CD4-positive, alpha-beta T cell (primary cell): ENCODE measurements at regions not wholly inside any gene's neighbourhood (a gene's known extent, or its start where the extent isn't known, plus 50 kb on each side); places are given as distances from the start of the nearest gene placed in this dataset.

Experiments used
- ATAC-seq: fragments of 200-7000 bp; cut with Tn5 transposase; one replicate; pipeline ENCODE4 v1.10.0; 2022; ENCODE audit warnings: mild to moderate bottlenecking; ENCODE audit not compliant: poor library complexity
- CTCF ChIA-PET: fragments of 350-600 bp; sonication (Branson Sonifier 250); formaldehyde crosslinking; loops from one replicate; lab custom pipeline; 2021; ENCODE audit warnings: antibody characterized with exemption, inconsistent platforms; lab: Charles Lee
- POLR2A ChIA-PET: fragments of 350-600 bp; sonication (Branson Sonifier 250); formaldehyde crosslinking; loops from one replicate; lab custom pipeline; 2021; ENCODE audit warnings: antibody characterized with exemption, inconsistent platforms; lab: Charles Lee
- DNase-seq, 14 experiments: peaks; one replicate each; pipeline ENCODE4 v3.0.0-alpha.2; 2013 to 2020; ENCODE audit warnings: mixed read lengths in 2 of 14
- H3K27ac ChIP-seq, 2 donors: one replicate each; pipeline versions ENCODE4 v1.5.1 to v1.7.0; 2013; ENCODE audit warnings: low read length in 2 of 2, low read depth in 1 of 2, mild to moderate bottlenecking in 1 of 2
- H3K27me3 ChIP-seq, 2 experiments: 1 replicate in 1 of 2; 2 replicates in 1 of 2; pipeline versions ENCODE4 v1.6.1 to v1.7.0; 2013; ENCODE audit warnings: low read length in 2 of 2, control low read depth in 1 of 2, mild to moderate bottlenecking in 1 of 2, moderate library complexity in 1 of 2; ENCODE audit not compliant: insufficient read depth in 2 of 2, control insufficient read depth in 1 of 2
- H3K36me3 ChIP-seq: one replicate; pipeline ENCODE4 v1.6.1; 2013; ENCODE audit warnings: low read length, control low read depth; ENCODE audit not compliant: insufficient read depth
- H3K4me1 ChIP-seq: one replicate; pipeline ENCODE4 v1.6.1; 2013; ENCODE audit warnings: low read length, control low read depth; ENCODE audit not compliant: insufficient read depth
- H3K4me3 ChIP-seq: one replicate; pipeline ENCODE4 v1.5.1; 2013; ENCODE audit warnings: mild to moderate bottlenecking, low read length, moderate library complexity
- H3K9me3 ChIP-seq, 2 experiments: 1 replicate in 1 of 2; 2 replicates in 1 of 2; pipeline versions ENCODE4 v1.6.1 to v1.7.0; 2013; ENCODE audit warnings: low read length in 2 of 2, mild to moderate bottlenecking in 2 of 2, control low read depth in 1 of 2, moderate library complexity in 1 of 2; ENCODE audit not compliant: control insufficient read depth in 1 of 2, insufficient read depth in 1 of 2
- H3K27ac Mint-ChIP-seq: one replicate; pipeline ENCODE4 v1.8.0; 2020; ENCODE audit warnings: mixed read lengths
- H3K27me3 Mint-ChIP-seq: one replicate; pipeline ENCODE4 v1.8.0; 2021; ENCODE audit warnings: mixed read lengths
- H3K36me3 Mint-ChIP-seq: one replicate; pipeline ENCODE4 v1.8.0; 2021; ENCODE audit warnings: low read depth, mixed read lengths
- H3K4me1 Mint-ChIP-seq: one replicate; pipeline ENCODE4 v1.8.0; 2021; ENCODE audit warnings: low read depth, mixed read lengths
- H3K4me3 Mint-ChIP-seq: one replicate; pipeline ENCODE4 v1.8.0; 2020; ENCODE audit warnings: mild to moderate bottlenecking, mixed read lengths
- H3K9me3 Mint-ChIP-seq: one replicate; pipeline ENCODE4 v1.8.0; 2020; ENCODE audit warnings: mixed read lengths
- CTCF ChIP-seq: fragments of 200-600 bp; IDR thresholded peaks from one replicate; pipeline ENCODE4 v1.8.0; 2022; ENCODE audit warnings: antibody characterized with exemption, mild to moderate bottlenecking
- intact Hi-C, 2 experiments: fragments of 100-400 bp; cut with DNase I in 1 of 2; cut with micrococcal nuclease in 1 of 2; formaldehyde crosslinking; loops; one replicate each; pipeline versions ENCODE4 v1.15.1 to v1.9.0; 2023 to 2025; cut with DNase I, micrococcal nuclease

- no peaks in the 10 kb centered on the region for H3K36me3 Mint-ChIP-seq
- POLR2A ChIA-PET: no interaction called here
- no peaks in the 10 kb centered on the region for H3K27me3 Mint-ChIP-seq
- H3K27me3 ChIP-seq: no peaks in the 10 kb centered on the region
- no peak overlapping the region for H3K4me3 ChIP-seq
- no peak for ATAC-seq
- DNase-seq: no peak
- H3K4me3 Mint-ChIP-seq: no peak overlapping the region
- H3K9me3 Mint-ChIP-seq: peaks cover 7% of the 10 kb centered on the region
- CTCF ChIA-PET: no interaction called here
- no peak overlapping the region for H3K27ac ChIP-seq
- H3K36me3 ChIP-seq: no peaks in the 10 kb centered on the region
- no peaks in the 10 kb centered on the region for H3K4me1 ChIP-seq
- no peak overlapping the region for H3K27ac Mint-ChIP-seq
- peaks cover 0 to 3% of the 10 kb centered on the region in 2 experiments for H3K9me3 ChIP-seq
- no peak for TF ChIP-seq CTCF
- intact Hi-C loops: no loop called here
- H3K4me1 Mint-ChIP-seq: no peaks in the 10 kb centered on the region
These were observed 144.0 kb upstream of the SLC35B3 start for GRCh38 chr6:8579372-8579771.

- H3K4me1 ChIP-seq: no peaks in the 10 kb centered on the region
- H3K27me3 ChIP-seq: no peaks in the 10 kb centered on the region
- Mint-ChIP-seq H3K27me3 (no peaks in the 10 kb centered on the region), H3K4me3 (no peak overlapping the region), H3K27ac (no peak overlapping the region), H3K4me1 (no peaks in the 10 kb centered on the region), H3K9me3 (peaks cover 7% of the 10 kb centered on the region), H3K36me3 (no peaks in the 10 kb centered on the region)
- no peak overlapping the region for H3K4me3 ChIP-seq
- H3K9me3 ChIP-seq: peaks cover 0 to 3% of the 10 kb centered on the region in 2 experiments
- no peak for TF ChIP-seq CTCF
- CTCF ChIA-PET: no interaction called here
- no peaks in the 10 kb centered on the region for H3K36me3 ChIP-seq
- intact Hi-C loops: no loop called here
- POLR2A ChIA-PET: no interaction called here
- no peak overlapping the region for H3K27ac ChIP-seq
- no peak for ATAC-seq
- no peak for DNase-seq
These were observed 142.7 kb upstream of the SLC35B3 start for GRCh38 chr6:8578006-8578405.

- H3K4me1 ChIP-seq: no peaks in the 10 kb centered on the region
- Mint-ChIP-seq H3K4me3 (no peak overlapping the region), H3K27ac (no peak overlapping the region), H3K27me3 (no peaks in the 10 kb centered on the region), H3K4me1 (no peaks in the 10 kb centered on the region), H3K36me3 (no peaks in the 10 kb centered on the region), H3K9me3 (peaks cover 3% of the 10 kb centered on the region)
- H3K36me3 ChIP-seq: no peaks in the 10 kb centered on the region
- ATAC-seq (no peak), DNase-seq (no peak)
- intact Hi-C loops: no loop called here
- no peaks in the 10 kb centered on the region for H3K27me3 ChIP-seq
- H3K9me3 ChIP-seq: no peaks in the 10 kb centered on the region
- CTCF ChIA-PET: no interaction called here
- no peak overlapping the region for H3K27ac ChIP-seq
- POLR2A ChIA-PET: no interaction called here
- no peak for TF ChIP-seq CTCF
- no peak overlapping the region for H3K4me3 ChIP-seq
These were observed 139.6 kb upstream of the SLC35B3 start for GRCh38 chr6:8574749-8575468.
